ENCODE measurements at regions not wholly inside any gene's neighbourhood (a gene's known extent, or its start where the extent isn't known, plus 50 kb on each side); places are given as distances from the start of the nearest gene placed in this dataset.

DNA sequence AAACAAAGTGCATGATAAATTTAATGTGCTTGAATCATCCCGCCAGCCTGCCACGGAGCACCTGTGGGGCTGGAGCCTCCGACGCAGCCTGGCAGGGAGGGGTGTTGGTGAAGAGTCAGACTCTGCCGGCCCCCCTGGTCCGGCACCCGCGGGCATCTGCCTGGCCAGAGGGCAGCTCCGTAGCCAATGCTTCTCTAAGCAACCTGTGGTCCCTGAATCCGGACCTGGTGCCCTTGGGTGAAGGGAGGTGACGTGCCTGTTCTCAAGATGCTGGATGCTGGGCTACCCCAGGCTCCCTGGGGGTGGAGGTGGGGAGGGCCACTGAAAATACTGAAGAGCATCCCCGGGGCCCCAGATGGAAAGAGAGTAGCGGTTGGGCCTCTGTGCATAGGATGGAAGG, 158.6 kb upstream of the C14orf180 start:
- no peak for DNase-seq
- Histone ChIP-seq H3K27me3 (no peaks in the 10 kb centered on the region), H3K9me3 (no peaks in the 10 kb centered on the region), H3K4me1 (peaks cover 0 to 11% of the 10 kb centered on the region in 2 donors), H3K27ac (no peak overlapping the region), H3K4me3 (replicated peaks in 1 of 3) (no peak overlapping the region), H3K36me3 (no peaks in the 10 kb centered on the region)
- WGBS, 2 donors, result 91 to 95% methylated on average over 11 to 13 of the region's 13 CpGs
- intact Hi-C loops (cut with DNase I), result no loop called here
- no peak for TF ChIP-seq POLR2A (IDR thresholded peaks at IDR 0.05)
- TF ChIP-seq CTCF (IDR thresholded peaks at IDR 0.05), result no peak

GRCh38 chr14:104421401-104421821, 158.2 kb upstream of the C14orf180 start:
- intact Hi-C loops (cut with DNase I), result no loop called here
- 90 to 91% methylated on average over 4 of the region's 4 CpGs for WGBS, 2 donors

DNA sequence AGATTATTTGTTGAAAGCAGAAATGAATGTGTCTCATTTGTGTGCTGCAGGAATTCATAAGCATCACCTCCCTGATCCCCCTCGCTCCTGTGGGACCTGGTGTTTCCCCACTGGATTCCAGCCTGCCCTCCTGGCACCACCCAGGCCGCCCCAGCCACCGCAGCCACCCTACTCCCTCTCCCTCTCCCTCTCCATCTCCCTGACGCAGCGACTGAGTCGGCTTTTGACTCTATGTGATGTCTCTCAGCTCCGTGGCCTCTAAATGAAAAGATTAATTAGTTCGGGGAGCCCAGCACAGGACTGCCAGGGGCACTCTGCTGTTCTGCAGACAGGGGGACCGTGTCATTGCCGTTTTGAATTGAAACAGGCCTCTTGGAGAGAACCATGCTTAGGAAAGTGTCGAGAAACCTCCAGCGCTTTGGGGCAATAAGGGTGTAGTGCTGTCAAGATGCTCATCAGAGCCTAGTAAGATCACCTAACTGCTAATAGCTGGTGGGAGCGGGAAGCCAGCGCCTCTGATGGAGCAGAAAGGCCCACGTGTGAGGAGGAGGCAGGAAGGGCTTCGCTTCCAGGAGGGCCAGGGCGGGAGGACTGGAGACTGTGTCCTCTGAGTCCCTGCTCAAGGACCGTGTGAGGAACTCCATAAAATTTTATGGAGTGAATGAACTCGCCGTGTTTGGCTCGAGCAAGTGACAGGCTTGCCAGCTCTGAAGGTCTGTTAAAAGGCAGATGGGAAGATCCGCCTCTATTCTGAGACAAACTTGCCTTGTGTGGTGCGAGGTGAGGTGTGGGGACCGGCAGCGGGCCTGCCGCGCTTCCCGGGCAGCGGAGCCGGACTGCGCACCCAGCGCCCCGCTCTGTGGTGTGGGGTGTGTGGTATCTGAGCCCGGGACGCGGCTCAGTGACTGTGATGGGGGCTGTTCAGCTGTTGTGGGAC, 157.4 kb upstream of the C14orf180 start:
- peaks cover 0 to 11% of the 10 kb centered on the region in 2 donors for H3K4me1 ChIP-seq
- 89 to 91% methylated on average over 35 to 36 of the region's 36 CpGs for WGBS, 2 donors
- no peak overlapping the region for H3K27ac ChIP-seq
- H3K36me3 ChIP-seq, result no peaks in the 10 kb centered on the region
- no peaks in the 10 kb centered on the region for H3K27me3 ChIP-seq
- intact Hi-C loops (cut with DNase I), result no loop called here
- DNase-seq, result no peak
- H3K9me3 ChIP-seq, result no peaks in the 10 kb centered on the region
- TF ChIP-seq CTCF (IDR thresholded peaks at IDR 0.05) (no peak), POLR2A (IDR thresholded peaks at IDR 0.05) (no peak)
- no peak overlapping the region for H3K4me3 ChIP-seq (replicated peaks in 1 of 3)

More at GRCh38 chr14:104421401-104421821, 158.2 kb upstream of the C14orf180 start:
- Histone ChIP-seq H3K4me1 (peaks cover 0 to 11% of the 10 kb centered on the region in 2 donors), H3K27me3 (no peaks in the 10 kb centered on the region), H3K36me3 (no peaks in the 10 kb centered on the region), H3K4me3 (replicated peaks in 1 of 3) (no peak overlapping the region), H3K27ac (no peak overlapping the region), H3K9me3 (no peaks in the 10 kb centered on the region)
- DNase-seq, result no peak
- TF ChIP-seq CTCF (IDR thresholded peaks at IDR 0.05) (no peak), POLR2A (IDR thresholded peaks at IDR 0.05) (no peak)

DNA sequence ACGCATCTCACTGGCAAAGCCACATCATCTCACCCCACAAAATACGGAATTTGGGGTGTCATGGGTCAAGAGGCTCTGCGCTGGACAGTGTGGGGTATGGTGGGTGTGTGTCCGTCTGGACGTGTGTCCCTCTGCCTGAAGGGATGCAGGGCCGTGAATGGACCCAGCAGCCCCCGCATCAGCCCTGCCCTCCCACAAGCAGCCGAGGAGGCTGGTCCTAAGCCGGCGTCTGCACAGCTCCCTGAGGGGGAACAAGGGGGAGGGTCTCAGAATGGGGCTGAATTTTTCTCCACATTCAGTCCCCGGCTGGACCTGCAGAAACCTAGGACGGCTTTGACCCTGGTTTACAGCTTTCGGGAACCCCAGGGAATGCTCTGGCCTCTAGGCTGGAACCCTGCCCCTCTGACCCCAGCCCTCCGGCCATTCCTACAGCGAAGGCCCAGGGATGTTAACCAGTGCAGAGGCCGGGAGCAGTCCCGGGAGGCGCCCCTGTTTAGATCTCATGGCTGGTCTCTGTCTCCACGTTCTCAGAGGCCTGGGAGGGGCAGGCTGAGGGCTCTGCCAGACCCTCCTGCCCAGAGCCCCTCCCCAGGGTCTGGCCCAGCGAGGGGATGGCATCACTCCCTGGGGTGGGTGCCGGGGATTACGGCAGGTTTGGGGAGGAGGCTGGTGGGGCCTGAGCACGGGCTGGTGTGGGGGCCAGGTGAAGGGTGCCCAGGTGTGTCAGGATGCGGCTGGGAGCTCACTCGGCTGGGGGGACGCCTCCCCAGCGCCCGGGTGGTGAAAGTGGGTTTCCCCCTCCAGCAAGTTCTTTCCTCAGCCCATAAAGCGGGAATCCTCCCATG, 156.5 kb upstream of the C14orf180 start:
- H3K4me1 ChIP-seq, result peaks cover 0 to 11% of the 10 kb centered on the region in 2 donors
- no peaks in the 10 kb centered on the region for H3K27me3 ChIP-seq
- no peak overlapping the region for H3K27ac ChIP-seq
- WGBS, 2 donors, result 70 to 73% methylated on average over 20 to 21 of the region's 29 CpGs
- DNase-seq, result no peak
- intact Hi-C loops (cut with DNase I), result no loop called here
- TF ChIP-seq POLR2A (IDR thresholded peaks at IDR 0.05) (no peak), CTCF (IDR thresholded peaks at IDR 0.05) (no peak)
- H3K4me3 ChIP-seq (replicated peaks in 1 of 3), result no peak overlapping the region
- H3K9me3 ChIP-seq, result no peaks in the 10 kb centered on the region
- no peaks in the 10 kb centered on the region for H3K36me3 ChIP-seq
